ENCODE measurements at regions not wholly inside any gene's neighbourhood (a gene's known extent, or its start where the extent isn't known, plus 50 kb on each side); places are given as distances from the start of the nearest gene placed in this dataset.

DNA sequence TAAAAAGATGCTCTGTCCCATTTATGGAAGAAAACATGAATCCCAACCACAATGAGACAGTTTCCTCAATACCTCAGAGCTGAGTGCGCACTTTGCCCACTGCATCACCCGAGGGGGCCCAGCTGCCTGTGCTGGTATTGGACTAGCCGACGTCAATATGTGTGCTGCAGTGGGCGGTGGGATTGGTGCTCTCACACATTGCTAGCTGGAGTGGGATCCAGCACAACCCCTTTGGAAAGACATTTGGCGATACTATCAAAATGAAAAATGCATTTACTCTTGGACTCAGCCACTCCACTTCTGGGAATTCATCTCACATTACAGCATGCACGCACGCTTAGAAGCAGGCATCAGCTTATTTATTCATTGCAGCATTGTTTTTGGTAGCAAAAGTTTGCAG, 289.2 kb upstream of the FOXF1 start:
- Histone ChIP-seq H3K27ac (replicated peaks) (no peak overlapping the region), H3K36me3 (no peaks in the 10 kb centered on the region), H3K9me3 (replicated peaks) (no peaks in the 10 kb centered on the region), H3K4me3 (no peak overlapping the region), H3K27me3 (ENCODE audit: low read depth) (peaks cover 89% of the 10 kb centered on the region), H3K4me1 (peaks cover 8% of the 10 kb centered on the region)
- intact Hi-C loops (cut with micrococcal nuclease): no loop called here
- DNase-seq: no peak
- TF ChIP-seq, protein P1, sequence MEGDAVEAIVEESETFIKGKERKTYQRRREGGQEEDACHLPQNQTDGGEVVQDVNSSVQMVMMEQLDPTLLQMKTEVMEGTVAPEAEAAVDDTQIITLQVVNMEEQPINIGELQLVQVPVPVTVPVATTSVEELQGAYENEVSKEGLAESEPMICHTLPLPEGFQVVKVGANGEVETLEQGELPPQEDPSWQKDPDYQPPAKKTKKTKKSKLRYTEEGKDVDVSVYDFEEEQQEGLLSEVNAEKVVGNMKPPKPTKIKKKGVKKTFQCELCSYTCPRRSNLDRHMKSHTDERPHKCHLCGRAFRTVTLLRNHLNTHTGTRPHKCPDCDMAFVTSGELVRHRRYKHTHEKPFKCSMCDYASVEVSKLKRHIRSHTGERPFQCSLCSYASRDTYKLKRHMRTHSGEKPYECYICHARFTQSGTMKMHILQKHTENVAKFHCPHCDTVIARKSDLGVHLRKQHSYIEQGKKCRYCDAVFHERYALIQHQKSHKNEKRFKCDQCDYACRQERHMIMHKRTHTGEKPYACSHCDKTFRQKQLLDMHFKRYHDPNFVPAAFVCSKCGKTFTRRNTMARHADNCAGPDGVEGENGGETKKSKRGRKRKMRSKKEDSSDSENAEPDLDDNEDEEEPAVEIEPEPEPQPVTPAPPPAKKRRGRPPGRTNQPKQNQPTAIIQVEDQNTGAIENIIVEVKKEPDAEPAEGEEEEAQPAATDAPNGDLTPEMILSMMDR (IDR thresholded peaks at IDR 0.05; ENCODE audit: borderline replicate concordance): no peak

DNA sequence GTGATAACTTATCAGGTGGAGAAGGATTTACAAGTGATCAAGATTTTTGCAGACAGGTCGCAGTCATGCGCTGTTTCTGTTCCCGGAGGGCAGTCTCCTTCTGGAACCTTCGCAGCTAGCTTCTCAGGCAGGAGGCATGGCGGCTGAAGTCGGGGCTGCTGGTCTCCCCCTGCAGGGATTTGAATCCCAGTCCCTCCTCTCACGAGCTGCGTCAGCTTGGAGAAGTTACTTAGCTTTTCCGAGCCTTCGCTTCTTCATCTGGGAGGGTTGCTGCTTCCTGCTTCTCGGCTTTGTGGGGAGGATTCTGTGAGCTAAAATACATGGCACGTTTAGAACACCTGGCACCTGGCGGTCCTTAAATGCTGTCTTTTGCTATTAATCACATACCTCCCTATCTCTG, 287.8 kb upstream of the FOXF1 start:
- Histone ChIP-seq H3K36me3 (no peaks in the 10 kb centered on the region), H3K9me3 (replicated peaks) (no peaks in the 10 kb centered on the region), H3K4me1 (peaks cover 8% of the 10 kb centered on the region), H3K27me3 (ENCODE audit: low read depth) (peaks cover 88% of the 10 kb centered on the region), H3K27ac (replicated peaks) (no peak overlapping the region), H3K4me3 (no peak overlapping the region)
- TF ChIP-seq, protein P1 (IDR thresholded peaks at IDR 0.05; ENCODE audit: borderline replicate concordance): no peak
- no peak for DNase-seq
- intact Hi-C loops (cut with micrococcal nuclease): no loop called here

DNA sequence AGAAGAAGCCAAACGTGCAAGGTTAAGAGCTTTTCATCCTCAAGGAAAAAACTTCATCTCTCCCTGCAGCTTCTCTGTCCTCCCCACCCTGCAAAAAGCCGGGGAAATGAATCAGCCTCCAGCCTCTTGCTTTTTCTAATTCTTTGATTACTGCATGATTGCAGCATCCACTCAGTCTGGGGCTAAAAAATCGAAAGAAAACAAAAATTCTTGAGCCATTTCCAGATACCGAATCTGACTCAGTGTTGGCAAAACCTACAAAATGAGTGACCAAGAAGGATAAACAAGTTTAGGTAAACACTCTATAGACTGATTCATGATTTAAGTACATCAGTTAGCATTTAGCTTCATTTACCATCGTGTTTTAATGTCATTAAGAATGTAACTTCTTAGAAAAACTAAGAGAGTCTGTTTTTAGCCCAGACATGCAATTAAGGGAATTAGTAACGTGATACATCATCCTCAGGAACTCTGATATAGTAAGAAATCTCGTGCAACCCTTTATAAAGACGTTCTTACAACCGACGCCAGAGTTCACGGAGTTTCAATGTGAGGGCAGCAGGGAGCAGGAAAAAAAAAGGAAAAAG, 287.3 kb upstream of the FOXF1 start:
- no peak for DNase-seq
- intact Hi-C loops (cut with micrococcal nuclease): no loop called here
- H3K4me3 ChIP-seq: no peak overlapping the region
- H3K27me3 ChIP-seq (ENCODE audit: low read depth): peaks cover 88% of the 10 kb centered on the region
- no peaks in the 10 kb centered on the region for H3K9me3 ChIP-seq (replicated peaks)
- H3K36me3 ChIP-seq: no peaks in the 10 kb centered on the region
- H3K4me1 ChIP-seq: peaks cover 8% of the 10 kb centered on the region
- TF ChIP-seq, protein P1 (IDR thresholded peaks at IDR 0.05; ENCODE audit: borderline replicate concordance): no peak
- H3K27ac ChIP-seq (replicated peaks): no peak overlapping the region

DNA sequence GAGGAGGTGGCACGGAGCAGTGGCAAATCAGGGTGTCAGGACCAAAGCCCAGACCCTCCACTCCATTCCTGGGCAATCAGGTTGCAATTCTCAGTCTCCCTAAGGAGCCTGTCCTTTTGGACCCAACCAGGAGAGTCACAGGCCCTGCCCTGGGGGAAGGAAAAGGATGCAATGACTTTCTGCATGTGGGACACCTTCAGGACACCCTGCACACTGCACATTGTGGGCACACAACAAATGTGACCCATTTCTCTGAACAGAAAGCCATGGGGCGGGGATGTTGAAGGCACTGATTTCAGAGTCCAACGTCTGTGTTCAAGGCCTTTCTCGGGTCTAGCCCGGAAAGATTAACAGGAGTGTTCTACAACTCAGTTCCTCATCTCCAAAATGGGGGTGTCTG, 286.2 kb upstream of the FOXF1 start:
- intact Hi-C loops (cut with micrococcal nuclease): no loop called here
- no peak for DNase-seq
- H3K27me3 ChIP-seq (ENCODE audit: low read depth): peaks cover 83% of the 10 kb centered on the region

DNA sequence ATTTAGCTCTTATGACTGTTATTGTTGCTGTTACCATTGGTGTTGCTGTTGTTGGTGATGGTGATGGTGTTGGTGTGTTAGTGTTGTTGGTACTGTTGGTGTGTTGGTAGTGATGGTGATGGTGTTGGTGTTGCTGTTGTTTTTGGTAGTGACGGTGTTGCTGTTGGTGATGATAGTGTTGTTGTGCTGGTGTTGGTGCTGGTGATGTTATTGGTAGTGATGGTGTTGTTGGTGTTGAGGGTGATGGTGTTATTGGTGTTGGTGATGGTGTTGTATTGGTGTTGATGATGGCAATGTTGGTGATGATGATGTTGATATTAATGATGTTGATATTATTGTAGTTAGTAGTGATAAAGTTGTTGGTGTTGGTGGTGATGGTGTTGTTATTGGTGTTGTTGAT, 285.7 kb upstream of the FOXF1 start:
- intact Hi-C loops (cut with micrococcal nuclease): no loop called here
- H3K36me3 ChIP-seq: no peaks in the 10 kb centered on the region
- DNase-seq: no peak
- no peaks in the 10 kb centered on the region for H3K9me3 ChIP-seq (replicated peaks)
- no peak overlapping the region for H3K4me3 ChIP-seq
- H3K27ac ChIP-seq (replicated peaks): no peak overlapping the region
- peaks cover 8% of the 10 kb centered on the region for H3K4me1 ChIP-seq
- TF ChIP-seq, protein P1 (IDR thresholded peaks at IDR 0.05; ENCODE audit: borderline replicate concordance): no peak
- H3K27me3 ChIP-seq (ENCODE audit: low read depth): peaks cover 83% of the 10 kb centered on the region

More for the DNA sequence above, 286.2 kb upstream of the FOXF1 start:
- Histone ChIP-seq H3K4me1 (peaks cover 8% of the 10 kb centered on the region), H3K4me3 (no peak overlapping the region), H3K9me3 (replicated peaks) (no peaks in the 10 kb centered on the region), H3K27ac (replicated peaks) (no peak overlapping the region), H3K36me3 (no peaks in the 10 kb centered on the region)
- TF ChIP-seq, protein P1 (IDR thresholded peaks at IDR 0.05; ENCODE audit: borderline replicate concordance): no peak
